HK-2 (cell line): ENCODE measurements at regions not wholly inside any gene's neighbourhood (a gene's known extent, or its start where the extent isn't known, plus 50 kb on each side); places are given as distances from the start of the nearest gene placed in this dataset.
"Not testable (repeated sequence)": the region's sequence is repeated elsewhere in the genome, so short reads cannot be mapped to it uniquely, and the experiment has no call there.

ENCODE experiments used
- DNase-seq: peaks from one replicate; pipeline ENCODE4 v3.0.0-alpha.2; 2018; ENCODE audit not compliant: unreplicated experiment

GRCh38 chr7:66537380-66537779 is 91.3 kb upstream of the KCTD7 start:
- DNase-seq = no peak

GRCh38 chr7:66537876-66538275 is 90.8 kb upstream of the KCTD7 start:
- DNase-seq = no peak

DNA sequence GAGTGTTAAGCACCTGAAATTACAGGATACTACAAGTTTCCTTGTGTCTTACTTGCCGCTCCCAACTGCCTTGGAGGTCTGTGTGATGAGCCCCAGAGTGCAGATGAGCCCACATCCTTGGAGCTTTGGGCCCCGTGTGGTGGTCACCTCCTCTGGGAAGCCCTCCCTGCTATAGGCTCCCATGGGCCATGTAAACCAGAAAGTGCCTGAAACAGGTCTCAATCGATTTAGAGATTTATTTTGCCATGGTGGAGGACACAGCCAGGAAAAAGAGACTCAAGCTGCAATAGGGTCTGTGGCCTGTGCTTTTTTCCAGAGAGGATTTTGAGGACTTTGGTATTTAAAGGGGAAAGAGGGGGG is 89.4 kb upstream of the KCTD7 start:
- DNase-seq = no peak

DNA sequence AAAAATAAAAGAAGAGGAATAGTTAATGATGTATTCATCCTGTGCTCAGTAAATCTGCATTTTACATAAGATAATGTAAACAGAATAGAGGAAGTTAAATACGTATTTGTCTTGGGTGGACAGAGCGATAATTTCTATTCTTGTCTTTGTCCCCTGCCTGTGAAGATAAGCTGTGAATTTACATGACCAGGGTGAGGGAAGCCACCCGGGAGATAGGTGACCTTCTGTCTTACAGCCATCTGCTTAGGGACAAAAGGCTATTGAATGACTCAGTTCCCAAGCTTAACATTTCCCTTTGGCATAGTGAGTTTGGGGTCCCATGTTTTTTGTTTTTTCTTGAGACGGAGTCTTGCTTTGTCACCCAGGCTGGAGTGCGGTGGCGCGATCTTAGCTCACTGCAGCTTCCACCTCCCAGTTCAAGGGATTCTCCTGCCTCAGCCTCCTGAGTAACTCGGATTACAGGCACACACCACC is 88.7 kb upstream of the KCTD7 start:
- DNase-seq = no peak

DNA sequence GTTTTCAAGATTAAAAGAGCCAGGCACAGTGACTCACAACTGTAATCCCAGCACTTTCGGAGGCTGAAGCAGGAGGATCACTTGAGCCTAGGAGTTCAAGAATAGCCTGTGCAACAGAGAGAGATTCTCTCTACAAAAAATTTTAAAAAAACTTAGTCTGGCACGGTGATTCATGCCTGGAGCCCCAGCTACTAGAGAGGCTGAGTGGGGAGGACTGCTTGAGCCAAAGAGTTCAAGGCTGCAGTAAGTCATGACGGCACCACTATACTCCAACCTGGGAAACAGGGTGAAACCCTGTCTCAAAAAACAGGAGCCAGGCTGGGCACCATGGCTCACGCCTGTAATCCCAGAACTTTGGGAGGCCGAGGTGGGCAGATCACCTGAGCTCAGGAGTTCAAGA is 86.6 kb upstream of the KCTD7 start:
- no peak for DNase-seq

GRCh38 chr7:66542528-66543269 is 86.0 kb upstream of the KCTD7 start:
- peak; percentile 47 for DNase-seq

- no peak for DNase-seq
These were observed 79.2 kb upstream of the KCTD7 start for GRCh38 chr7:66549466-66549865.

DNA sequence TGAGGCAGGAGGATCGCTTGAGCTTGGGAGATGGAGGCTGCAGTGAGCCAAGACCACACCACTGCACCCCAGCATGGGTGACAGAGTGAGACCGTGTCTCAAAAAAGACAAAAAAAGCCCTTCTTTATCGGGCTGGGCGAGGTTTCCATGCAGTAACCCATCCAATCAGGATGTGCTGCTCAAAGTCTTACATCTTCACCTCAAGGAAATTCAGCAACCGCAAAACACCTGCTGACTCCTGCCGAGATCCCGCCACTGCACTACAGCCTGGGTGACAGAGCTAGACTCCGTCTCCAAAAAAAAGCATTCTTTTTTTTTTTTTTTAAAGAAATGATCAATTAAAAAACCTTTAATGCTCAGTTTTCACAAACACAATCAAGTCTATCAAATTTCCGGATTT is 75.7 kb upstream of the KCTD7 start:
- DNase-seq = no peak

DNA sequence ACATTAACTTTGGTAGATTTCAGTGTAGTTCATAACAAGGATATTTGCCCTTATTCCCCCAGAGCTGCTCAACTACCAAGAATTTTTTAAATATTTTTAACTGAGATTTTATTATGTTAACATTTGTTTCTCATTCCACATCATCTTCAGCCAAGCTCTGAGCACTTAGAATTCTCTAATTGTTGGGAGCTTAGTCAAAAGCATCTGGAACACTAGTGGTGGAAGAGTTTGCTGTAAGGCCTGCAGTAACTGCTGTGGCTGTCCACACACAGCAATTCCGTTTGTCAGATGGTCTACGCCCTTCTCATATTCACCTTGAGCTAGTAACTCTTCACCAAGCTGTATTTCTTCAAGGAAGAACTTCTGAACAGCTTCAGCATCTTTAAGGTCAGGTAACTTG is 75.0 kb upstream of the KCTD7 start:
- DNase-seq = not testable (repeated sequence)

DNA sequence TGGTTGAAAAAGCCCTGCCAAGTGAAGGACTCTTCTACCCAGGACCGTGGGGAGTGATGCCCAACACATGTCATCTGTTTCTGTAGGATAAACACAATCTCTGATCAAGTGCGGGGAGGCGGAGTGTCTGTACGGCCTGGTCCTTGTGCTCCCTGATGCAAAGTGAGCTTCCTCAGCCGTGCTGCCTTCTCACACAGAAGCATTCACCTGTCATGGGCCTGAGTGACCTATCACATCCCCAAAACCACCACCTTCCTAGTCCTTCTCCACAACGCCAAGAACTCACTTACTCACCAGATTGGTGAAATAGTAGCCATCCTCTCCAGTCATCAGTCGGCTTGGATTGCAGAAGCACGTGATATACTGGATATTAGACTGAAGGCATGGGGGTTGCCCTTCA is 74.4 kb upstream of the KCTD7 start:
- not testable (repeated sequence) for DNase-seq

DNA sequence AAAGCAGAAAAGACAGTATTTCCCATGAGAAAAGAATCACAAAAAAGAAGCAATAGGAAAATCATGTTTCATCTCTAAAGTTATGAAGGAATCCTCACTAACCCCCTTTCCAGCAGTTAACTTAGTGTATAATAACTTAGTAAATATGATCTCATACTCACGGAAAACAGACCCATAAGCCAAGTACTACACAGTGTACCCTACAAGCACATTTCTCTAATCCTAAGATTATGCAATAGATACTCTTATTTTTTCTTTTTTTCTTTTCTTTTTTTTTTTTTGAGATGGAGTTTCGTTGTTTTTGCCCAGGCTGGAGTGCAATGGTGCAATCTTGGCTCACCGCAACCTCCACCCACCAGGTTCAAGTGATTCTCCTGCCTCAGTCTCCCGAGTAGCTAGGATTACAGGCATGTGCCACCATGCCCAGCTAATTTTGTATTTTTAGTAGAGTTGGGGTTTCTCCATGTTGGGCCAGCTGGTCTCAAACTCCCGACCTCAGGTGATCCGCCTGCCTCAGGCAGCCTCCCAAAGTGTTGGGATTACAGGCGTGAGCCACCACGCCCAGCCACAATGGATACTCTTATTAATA is 73.7 kb upstream of the KCTD7 start:
- not testable (repeated sequence) for DNase-seq

- no peak for DNase-seq
These were observed 72.5 kb upstream of the KCTD7 start for GRCh38 chr7:66556177-66556548.

GRCh38 chr7:66556549-66557213 is 72.0 kb upstream of the KCTD7 start:
- DNase-seq = no peak

- peak; percentile 59 for DNase-seq
These were observed 71.2 kb upstream of the KCTD7 start for GRCh38 chr7:66557214-66558200.

DNA sequence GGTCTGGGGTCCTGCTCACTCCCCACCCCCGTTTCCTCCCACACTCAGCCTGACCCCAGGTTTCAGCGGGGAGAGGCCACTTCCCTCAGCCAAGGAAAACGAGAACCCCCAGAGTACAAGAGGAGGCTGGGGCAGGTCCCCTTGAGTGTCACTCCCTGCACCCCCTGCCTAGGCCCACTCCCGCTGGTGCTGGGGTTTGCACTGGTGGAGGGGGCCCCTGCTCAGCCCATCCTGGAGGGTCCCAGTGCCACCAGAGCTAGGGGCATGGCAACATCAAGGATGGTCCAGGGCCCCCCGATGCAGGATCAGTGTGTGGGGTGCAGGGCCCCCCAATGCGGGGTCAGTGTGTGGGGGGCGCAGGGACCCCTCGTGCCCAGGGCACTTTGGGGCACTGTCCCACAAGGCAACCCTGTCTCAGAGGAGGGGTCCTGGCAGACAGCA is 70.5 kb upstream of the KCTD7 start:
- DNase-seq = no peak

- DNase-seq = no peak
These were observed 69.8 kb upstream of the KCTD7 start for GRCh38 chr7:66558660-66559465.

GRCh38 chr7:66564045-66564444 is 64.6 kb upstream of the KCTD7 start:
- DNase-seq = no peak

DNA sequence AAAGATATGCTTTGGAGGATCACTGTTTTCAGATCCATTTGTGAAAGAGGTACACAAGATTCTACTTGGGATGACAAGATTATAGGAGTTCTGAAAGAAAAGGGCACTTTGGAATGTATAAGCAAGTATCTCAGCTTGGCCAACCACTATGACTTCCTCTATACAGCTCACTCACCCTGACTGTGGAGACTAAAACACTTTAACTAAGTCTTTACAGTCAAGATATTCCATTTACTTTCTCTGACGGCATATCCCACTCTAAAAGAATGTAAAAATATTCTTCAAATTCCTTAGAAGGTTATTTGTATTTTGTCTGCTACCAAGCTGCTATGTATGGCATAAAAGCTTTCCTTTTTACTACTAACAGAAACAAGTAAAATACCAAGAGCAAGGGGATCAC is 58.5 kb upstream of the KCTD7 start:
- not testable (repeated sequence) for DNase-seq

- DNase-seq = no peak
These were observed 57.1 kb upstream of the KCTD7 start for GRCh38 chr7:66571568-66571967.

- not testable (repeated sequence) for DNase-seq
These were observed 54.7 kb upstream of the KCTD7 start for GRCh38 chr7:66573782-66574495.
